Inferior parietal cortex (tissue), 1 donor: ENCODE measurements at regions not wholly inside any gene's neighbourhood (a gene's known extent, or its start where the extent isn't known, plus 50 kb on each side); places are given as distances from the start of the nearest gene placed in this dataset.

Experiments used
- DNase-seq: peaks from one replicate; pipeline ENCODE4 v3.0.0-alpha.2; 2016; ENCODE audit errors: extremely low spot score

GRCh38 chr20:39311851-39312506 lies 349.8 kb downstream of the DHX35 start:
- DNase-seq, result peak; percentile 38

- DNase-seq, result no peak
Measured at GRCh38 chr20:39310363-39310995, 348.3 kb downstream of the DHX35 start.

- DNase-seq, result no peak
Measured at GRCh38 chr20:39309458-39309857, 347.3 kb downstream of the DHX35 start.

GRCh38 chr20:39302312-39302711 lies 340.2 kb downstream of the DHX35 start:
- DNase-seq, result no peak

GRCh38 chr20:39299783-39300182 lies 337.6 kb downstream of the DHX35 start:
- no peak for DNase-seq

- no peak for DNase-seq
Measured at GRCh38 chr20:39298571-39299506, 336.7 kb downstream of the DHX35 start.

- peak; percentile 17 for DNase-seq
Measured at GRCh38 chr20:39298121-39298520, 336.0 kb downstream of the DHX35 start.

- DNase-seq, result no peak
Measured at GRCh38 chr20:39295301-39295700, 333.2 kb downstream of the DHX35 start.

GRCh38 chr20:39294137-39294725 lies 332.1 kb downstream of the DHX35 start:
- no peak for DNase-seq

- DNase-seq, result no peak
Measured at GRCh38 chr20:39292193-39292736, 330.1 kb downstream of the DHX35 start.

- no peak for DNase-seq
Measured at GRCh38 chr20:39291301-39291700, 329.2 kb downstream of the DHX35 start.

- DNase-seq, result no peak
Measured at GRCh38 chr20:39290575-39290974, 328.4 kb downstream of the DHX35 start.

- no peak for DNase-seq
Measured at GRCh38 chr20:39289831-39290230, 327.7 kb downstream of the DHX35 start.

GRCh38 chr20:39289316-39289715 lies 327.2 kb downstream of the DHX35 start:
- no peak for DNase-seq

- DNase-seq, result no peak
Measured at GRCh38 chr20:39283464-39283863, 321.3 kb downstream of the DHX35 start.

GRCh38 chr20:39282619-39283092 lies 320.5 kb downstream of the DHX35 start:
- no peak for DNase-seq

- no peak for DNase-seq
Measured at GRCh38 chr20:39280875-39281274, 318.7 kb downstream of the DHX35 start.

- no peak for DNase-seq
Measured at GRCh38 chr20:39278230-39278788, 316.2 kb downstream of the DHX35 start.

- DNase-seq, result no peak
Measured at GRCh38 chr20:39277185-39277584, 315.0 kb downstream of the DHX35 start.

- no peak for DNase-seq
Measured at GRCh38 chr20:39270837-39271604, 308.9 kb downstream of the DHX35 start.
